Stomach (tissue), 4 donors: ENCODE measurements at regions not wholly inside any gene's neighbourhood (a gene's known extent, or its start where the extent isn't known, plus 50 kb on each side); places are given as distances from the start of the nearest gene placed in this dataset.

Experiments used
- CTCF ChIP-seq, 7 experiments: fragments of 450-650 bp in 4 of 7; fragments of 200-600 bp in 3 of 7; sonication (generic) in 3 of 7; IDR thresholded peaks; one replicate each; pipeline ENCODE4 v1.5.1; 2016 to 2019; ENCODE audit warnings: antibody characterized with exemption in 7 of 7, control low read depth in 2 of 7, mild to moderate bottlenecking in 1 of 7
- POLR2A ChIP-seq, 4 donors: fragments of 450-650 bp; IDR thresholded peaks; one replicate each; pipeline ENCODE4 v1.6.1; 2016; ENCODE audit warnings: antibody characterized with exemption in 4 of 4, control low read depth in 2 of 4, mild to moderate bottlenecking in 1 of 4, moderate library complexity in 1 of 4
- POLR2AphosphoS5 ChIP-seq, 3 donors: sonication (generic); formaldehyde crosslinking; IDR thresholded peaks; one replicate each; pipeline ENCODE4 v1.6.1; 2016; ENCODE audit warnings: antibody characterized with exemption in 3 of 3

GRCh38 chr4:188346171-188346809 is 207.0 kb downstream of the TRIML1 start:
- TF ChIP-seq CTCF (IDR thresholded peaks at IDR 0.05) (no peak), POLR2AphosphoS5 (IDR thresholded peaks at IDR 0.05) (no peak), POLR2A (IDR thresholded peaks at IDR 0.05) (no peak)
